ENCODE measurements at regions not wholly inside any gene's neighbourhood (a gene's known extent, or its start where the extent isn't known, plus 50 kb on each side); places are given as distances from the start of the nearest gene placed in this dataset.

GRCh38 chr5:3222924-3223323 lies 372.7 kb upstream of the IRX1 start:
- H3F3A ChIP-seq (ENCODE audit: insufficient read depth, low read depth): no peaks in the 10 kb centered on the region
- no peak for TF ChIP-seq EZH2 (IDR thresholded peaks at IDR 0.05; ENCODE audit: low read depth)
- TF ChIP-seq CTCF (conservative IDR thresholded peaks at IDR 0.05): no peak
- no peaks in the 10 kb centered on the region for H3K79me2 ChIP-seq (ENCODE audit: low read depth)
- intact Hi-C loops (cut with micrococcal nuclease; ENCODE audit: unreplicated experiment): no loop called here
- BruUV-seq (replicated peaks): no TSS peak
- H3K4me2 ChIP-seq: no peak overlapping the region
- H2AFZ ChIP-seq: no peak overlapping the region
- no peaks in the 10 kb centered on the region for H3K9me3 ChIP-seq (ENCODE audit: insufficient read depth, low read depth)
- no peak overlapping the region for H3K27ac ChIP-seq
- no peaks in the 10 kb centered on the region for H3K9me2 ChIP-seq (ENCODE audit: insufficient read depth)
- ChIA-PET CTCF (no interaction called here), POLR2A (ENCODE audit: unreplicated experiment) (no interaction called here)
- H3K4me1 ChIP-seq (replicated peaks; ENCODE audit: insufficient read depth): no peaks in the 10 kb centered on the region
- H4K20me1 ChIP-seq (ENCODE audit: insufficient read depth): peaks cover 4% of the 10 kb centered on the region; the same call in 1 of the 2 replicates
- H3K4me3 ChIP-seq: no peak overlapping the region
- peaks cover 94% of the 10 kb centered on the region for H3K27me3 ChIP-seq (ENCODE audit: insufficient read depth, low read depth)
- H3K36me3 ChIP-seq (ENCODE audit: low read depth): no peaks in the 10 kb centered on the region
- no peak for DNase-seq

- Histone ChIP-seq H4K20me1 (ENCODE audit: insufficient read depth) (no peaks in the 10 kb centered on the region; the same call in 1 of the 2 replicates), H3K27ac (no peak overlapping the region), H2AFZ (no peak overlapping the region), H3K9me2 (ENCODE audit: insufficient read depth) (no peaks in the 10 kb centered on the region), H3K79me2 (ENCODE audit: low read depth) (no peaks in the 10 kb centered on the region), H3K4me3 (no peak overlapping the region), H3K4me1 (replicated peaks; ENCODE audit: insufficient read depth) (no peaks in the 10 kb centered on the region), H3K36me3 (ENCODE audit: low read depth) (no peaks in the 10 kb centered on the region), H3K4me2 (no peak overlapping the region), H3K9me3 (ENCODE audit: insufficient read depth, low read depth) (no peaks in the 10 kb centered on the region), H3K27me3 (ENCODE audit: insufficient read depth, low read depth) (peaks cover 94% of the 10 kb centered on the region), H3F3A (ENCODE audit: insufficient read depth, low read depth) (no peaks in the 10 kb centered on the region)
- BruUV-seq (replicated peaks): no TSS peak
- intact Hi-C loops (cut with micrococcal nuclease; ENCODE audit: unreplicated experiment): no loop called here
- CTCF ChIA-PET: no interaction called here
- TF ChIP-seq CTCF (conservative IDR thresholded peaks at IDR 0.05) (no peak), EZH2 (IDR thresholded peaks at IDR 0.05; ENCODE audit: low read depth) (no peak)
- DNase-seq: no peak
- POLR2A ChIA-PET (ENCODE audit: unreplicated experiment): no interaction called here
Measured at GRCh38 chr5:3221432-3221831, 374.2 kb upstream of the IRX1 start.

DNA sequence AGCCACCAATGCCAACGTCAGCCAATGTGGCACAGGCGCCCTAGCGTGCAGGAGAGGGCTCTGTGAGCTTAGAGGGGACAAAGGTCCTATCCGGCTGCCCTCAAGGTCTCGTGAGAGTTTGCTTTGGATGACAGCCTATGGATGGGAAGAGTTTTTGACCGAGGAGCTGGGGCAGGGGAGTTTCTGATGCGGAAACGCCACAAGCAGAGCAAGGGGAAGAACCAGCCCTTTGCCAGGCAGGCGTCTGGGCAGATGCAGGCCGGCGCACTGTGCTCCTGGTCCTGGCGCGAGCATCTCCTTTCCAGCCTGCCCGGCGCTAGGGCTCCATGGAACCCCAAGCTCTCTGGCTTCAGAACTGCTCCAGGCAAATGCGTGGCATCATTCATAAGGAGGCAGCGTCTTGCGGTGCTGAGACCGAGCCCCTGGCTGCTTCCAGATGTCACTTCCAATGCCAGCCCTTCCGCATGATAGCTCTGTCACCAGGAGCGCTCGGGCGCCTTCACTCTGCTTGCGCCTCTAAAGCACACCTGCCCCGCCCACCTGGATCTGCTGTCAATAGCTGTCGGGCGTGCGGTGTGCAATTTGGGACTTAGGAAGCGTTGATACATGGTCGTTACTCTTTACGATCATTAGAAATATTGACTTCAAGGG lies 374.9 kb upstream of the IRX1 start:
- BruUV-seq (replicated peaks): no TSS peak
- no peak overlapping the region for H3K4me3 ChIP-seq
- no peaks in the 10 kb centered on the region for H3K4me1 ChIP-seq (replicated peaks; ENCODE audit: insufficient read depth)
- H2AFZ ChIP-seq: no peak overlapping the region
- ChIA-PET CTCF (no interaction called here), POLR2A (ENCODE audit: unreplicated experiment) (no interaction called here)
- no peaks in the 10 kb centered on the region for H3K9me2 ChIP-seq (ENCODE audit: insufficient read depth)
- H3K79me2 ChIP-seq (ENCODE audit: low read depth): no peaks in the 10 kb centered on the region
- no peaks in the 10 kb centered on the region for H4K20me1 ChIP-seq (ENCODE audit: insufficient read depth)
- DNase-seq: no peak
- H3K27ac ChIP-seq: no peak overlapping the region
- TF ChIP-seq CTCF (conservative IDR thresholded peaks at IDR 0.05): no peak
- no peak for TF ChIP-seq EZH2 (IDR thresholded peaks at IDR 0.05; ENCODE audit: low read depth)
- intact Hi-C loops (cut with micrococcal nuclease; ENCODE audit: unreplicated experiment): no loop called here
- no peaks in the 10 kb centered on the region for H3K36me3 ChIP-seq (ENCODE audit: low read depth)
- H3K9me3 ChIP-seq (ENCODE audit: insufficient read depth, low read depth): no peaks in the 10 kb centered on the region
- H3F3A ChIP-seq (ENCODE audit: insufficient read depth, low read depth): no peaks in the 10 kb centered on the region
- H3K27me3 ChIP-seq (ENCODE audit: insufficient read depth, low read depth): peaks cover 94% of the 10 kb centered on the region
- H3K4me2 ChIP-seq: no peak overlapping the region
